Anterior cingulate cortex (tissue), 58 donors: ENCODE measurements at regions not wholly inside any gene's neighbourhood (a gene's known extent, or its start where the extent isn't known, plus 50 kb on each side); places are given as distances from the start of the nearest gene placed in this dataset.
"Not testable (repeated sequence)": the region's sequence is repeated elsewhere in the genome, so short reads cannot be mapped to it uniquely, and the experiment has no call there.

Experiments
- DNase-seq, 58 donors: peaks; one replicate each; lab custom pipeline; 2025; lab: John Stamatoyannopoulos, UW

DNA sequence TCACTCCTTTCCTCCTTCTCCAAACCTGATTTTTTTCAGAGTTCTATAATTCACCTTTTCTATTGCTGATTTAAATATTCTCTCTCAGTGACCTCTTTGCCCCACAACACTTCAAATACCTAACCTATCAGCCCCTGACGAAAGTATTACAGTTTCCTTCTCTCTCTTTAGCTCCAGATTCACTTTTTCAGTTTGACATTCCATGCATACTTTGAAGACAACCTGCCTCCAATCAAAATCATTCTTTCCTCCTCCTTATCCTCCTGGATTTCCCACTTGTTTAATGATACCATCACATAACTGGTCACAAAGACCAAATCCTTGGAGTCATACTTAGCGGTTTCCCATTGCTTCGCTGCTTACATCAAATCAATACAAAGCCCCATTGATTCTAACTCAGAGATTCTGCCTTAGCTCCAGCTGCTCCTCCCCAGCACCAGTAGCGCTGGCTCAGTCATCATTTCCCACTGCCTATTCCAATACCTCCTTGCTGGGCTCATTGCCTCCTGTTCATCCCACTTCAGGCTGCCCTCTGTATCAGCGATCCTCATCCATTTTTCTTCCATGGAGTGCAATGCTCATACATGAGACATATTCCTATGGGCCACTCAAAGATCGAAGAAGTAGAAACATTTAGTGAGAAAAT, 240.1 kb downstream of the ZNF92 start:
- peak in 1 of 58 donors; percentile 0 for DNase-seq

DNA sequence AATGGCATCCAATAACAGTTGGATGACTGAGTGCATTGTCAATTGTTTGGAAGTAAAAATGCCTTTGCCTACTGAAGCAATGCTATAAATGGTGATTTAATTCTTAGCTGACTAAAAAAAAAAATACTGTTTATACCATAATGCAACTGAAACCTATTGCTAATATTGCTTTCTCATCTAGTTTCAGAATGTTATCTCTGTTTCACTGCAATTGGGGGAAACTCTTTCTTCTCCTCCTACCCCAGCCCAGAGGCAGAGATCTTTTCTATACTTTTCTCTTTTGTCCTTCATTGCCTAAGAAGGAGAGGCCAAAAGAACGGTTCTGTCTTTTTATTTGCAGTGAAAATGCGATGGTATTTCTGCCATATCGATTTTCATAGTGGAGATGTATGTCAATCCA, 242.5 kb downstream of the ZNF92 start:
- not testable (repeated sequence) for DNase-seq

DNA sequence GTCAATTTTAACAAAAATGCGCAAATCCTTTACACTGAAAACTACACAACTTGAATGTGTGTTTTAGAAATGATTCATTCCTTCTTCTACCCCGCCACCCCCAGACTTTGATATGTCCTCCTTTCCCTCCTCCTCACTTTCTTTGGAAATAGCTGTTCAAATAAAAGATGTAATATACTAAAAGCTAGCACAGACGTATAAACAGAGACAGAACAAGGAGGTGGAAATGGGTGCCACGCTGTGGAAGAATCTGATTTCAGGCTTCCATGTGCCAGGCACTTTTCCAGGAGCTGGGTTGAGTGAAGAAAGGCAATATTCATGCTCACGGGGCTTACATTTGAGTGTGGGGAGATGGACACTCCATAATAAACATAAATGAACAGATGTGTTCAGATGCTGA, 246.6 kb downstream of the ZNF92 start:
- not testable (repeated sequence) for DNase-seq

DNA sequence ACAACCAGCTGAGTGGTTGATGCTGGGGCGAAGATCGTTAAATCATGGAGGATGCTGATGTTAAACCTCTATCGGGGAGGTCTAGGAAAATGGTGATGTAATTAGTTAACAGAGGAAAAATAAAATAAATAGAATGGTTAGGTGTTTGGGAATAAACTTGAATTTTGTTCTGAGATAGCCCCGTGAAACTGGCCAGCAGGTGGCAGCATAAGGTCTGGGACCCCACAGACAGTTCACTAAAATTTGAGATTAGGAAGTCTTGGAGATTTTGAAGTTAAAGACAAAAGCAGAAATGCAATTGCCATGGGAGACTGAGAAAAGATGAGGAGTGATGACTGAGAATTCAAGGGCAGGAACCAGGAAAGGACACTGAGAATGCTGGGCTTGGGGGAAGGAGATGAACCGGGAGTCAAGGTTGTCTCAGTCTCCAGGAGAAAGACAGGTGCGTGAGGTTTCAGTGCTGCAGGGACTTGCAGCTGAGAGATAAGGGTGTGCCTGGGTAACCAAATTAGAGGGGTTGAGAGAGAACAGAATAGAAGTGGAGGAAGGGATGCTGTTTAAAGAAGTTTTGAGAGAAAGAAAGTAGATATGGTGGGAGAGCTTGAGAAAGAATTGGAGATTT, 248.0 kb downstream of the ZNF92 start:
- peak in 18 of 58 donors; percentile 0 to 57 (median 4) for DNase-seq

DNA sequence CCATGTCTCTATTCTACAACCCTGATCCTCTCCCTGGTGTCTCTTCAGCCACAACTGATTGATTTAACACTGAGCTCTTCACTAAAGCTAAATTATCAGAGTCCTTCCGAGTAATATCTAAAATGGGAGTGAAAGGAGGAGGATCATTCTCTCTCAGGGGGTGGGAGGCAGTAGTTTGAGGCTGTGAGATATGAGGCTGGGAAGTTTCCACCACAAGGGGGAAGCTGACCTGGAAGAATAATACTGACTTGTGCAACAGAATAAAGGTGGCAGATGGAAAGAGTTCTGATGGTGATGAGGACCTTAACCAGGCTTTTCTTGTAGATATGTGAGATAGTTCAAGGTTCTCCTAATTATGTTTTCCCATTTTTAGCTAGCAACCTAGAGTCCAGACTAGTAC, 241.6 kb upstream of the VKORC1L1 start:
- DNase-seq, result not testable (repeated sequence)

DNA sequence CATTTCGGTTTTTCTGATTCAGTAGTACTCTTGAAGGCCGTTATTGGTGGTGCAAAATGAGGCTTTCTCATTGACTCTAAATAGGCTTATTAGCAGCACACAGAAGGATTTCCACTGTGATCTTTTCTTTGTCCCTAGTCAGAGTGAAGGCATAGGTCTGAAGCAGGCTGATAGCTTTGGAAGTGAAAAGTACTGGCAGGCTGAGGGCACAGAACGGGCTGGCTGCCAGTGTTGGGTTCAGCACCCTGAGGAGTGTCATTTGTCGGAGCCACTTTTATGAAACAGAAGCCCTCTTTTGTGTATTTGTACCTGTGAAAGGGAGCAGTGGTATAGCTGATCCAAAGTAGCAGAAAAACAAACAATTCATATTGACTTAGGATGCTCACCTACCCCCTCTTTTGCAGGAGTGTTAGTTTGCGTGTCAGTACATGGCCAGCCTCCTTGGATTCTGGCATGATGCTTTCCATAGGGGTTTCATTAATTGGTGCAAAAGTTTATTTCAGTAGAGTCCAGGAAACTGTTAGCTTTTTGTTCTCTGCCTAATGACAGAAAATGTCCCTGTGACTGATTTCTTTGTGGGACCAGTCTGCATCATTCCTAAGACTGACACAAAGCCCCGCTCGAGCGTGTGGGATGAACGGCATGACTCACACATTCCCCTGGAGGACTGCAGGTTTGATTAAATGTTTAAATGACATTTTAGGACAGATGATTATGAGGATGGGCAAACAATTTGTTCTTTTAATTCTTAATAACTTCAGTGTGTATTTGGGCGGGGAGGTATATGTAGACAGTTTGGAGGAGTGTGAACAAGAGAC, 239.1 kb upstream of the VKORC1L1 start:
- not testable (repeated sequence) for DNase-seq

DNA sequence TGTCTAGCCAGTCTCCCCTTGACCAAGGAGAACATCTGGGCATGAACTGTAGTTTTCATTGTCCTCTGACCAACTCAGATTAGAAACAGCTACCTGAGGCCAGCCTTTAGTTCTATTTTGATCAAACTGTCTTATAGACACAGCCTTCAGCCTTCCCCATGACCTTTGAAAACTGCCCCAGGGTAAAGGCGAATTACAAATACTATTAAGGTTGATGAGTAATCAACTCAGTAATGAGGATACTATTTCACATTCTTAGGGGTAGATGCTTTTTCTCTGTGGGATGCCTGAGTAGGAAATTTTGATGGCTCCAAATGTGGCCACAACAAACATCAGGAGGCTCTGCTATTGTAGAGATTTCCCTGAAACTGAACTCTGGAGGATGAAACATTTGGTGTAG, 234.0 kb upstream of the VKORC1L1 start:
- DNase-seq, result not testable (repeated sequence)

DNA sequence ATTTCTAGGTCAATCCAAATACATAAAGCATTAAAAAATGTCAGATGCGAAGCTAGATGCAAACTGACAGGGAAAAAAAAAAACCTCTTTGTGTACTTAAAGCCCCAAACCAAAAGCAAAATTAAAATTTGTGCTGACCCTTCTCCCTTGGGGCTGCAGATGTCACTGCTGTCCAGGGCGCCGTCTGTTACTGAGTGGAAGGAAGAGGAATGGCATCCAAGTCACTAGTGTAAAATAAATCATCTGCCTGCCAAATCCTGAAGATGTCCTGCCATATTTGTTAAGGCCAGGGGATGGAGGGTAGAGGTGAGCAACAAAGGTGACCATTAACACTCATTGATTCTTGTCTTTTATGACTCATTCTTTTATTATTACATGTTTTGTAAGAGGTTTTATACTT, 233.2 kb upstream of the VKORC1L1 start:
- DNase-seq, result not testable (repeated sequence)

DNA sequence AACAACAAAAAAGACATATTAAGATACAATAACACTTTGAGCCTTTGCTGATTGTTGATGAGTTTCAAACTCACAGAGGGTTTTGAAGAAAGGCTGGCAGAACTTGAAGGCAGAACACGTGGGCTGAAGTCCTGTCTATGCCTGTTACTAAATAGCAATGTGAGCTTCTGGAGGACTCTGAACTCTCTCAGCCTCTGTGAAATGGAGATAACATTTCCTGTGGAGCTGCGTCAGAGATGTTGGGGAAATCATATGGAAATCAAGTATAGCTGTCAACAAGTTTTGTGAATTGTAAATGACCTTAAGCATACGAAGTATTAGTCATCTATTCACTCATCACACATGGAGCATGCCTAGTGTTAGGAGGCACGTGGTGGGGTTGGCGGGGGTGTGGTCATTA, 229.4 kb upstream of the VKORC1L1 start:
- DNase-seq, result not testable (repeated sequence)

DNA sequence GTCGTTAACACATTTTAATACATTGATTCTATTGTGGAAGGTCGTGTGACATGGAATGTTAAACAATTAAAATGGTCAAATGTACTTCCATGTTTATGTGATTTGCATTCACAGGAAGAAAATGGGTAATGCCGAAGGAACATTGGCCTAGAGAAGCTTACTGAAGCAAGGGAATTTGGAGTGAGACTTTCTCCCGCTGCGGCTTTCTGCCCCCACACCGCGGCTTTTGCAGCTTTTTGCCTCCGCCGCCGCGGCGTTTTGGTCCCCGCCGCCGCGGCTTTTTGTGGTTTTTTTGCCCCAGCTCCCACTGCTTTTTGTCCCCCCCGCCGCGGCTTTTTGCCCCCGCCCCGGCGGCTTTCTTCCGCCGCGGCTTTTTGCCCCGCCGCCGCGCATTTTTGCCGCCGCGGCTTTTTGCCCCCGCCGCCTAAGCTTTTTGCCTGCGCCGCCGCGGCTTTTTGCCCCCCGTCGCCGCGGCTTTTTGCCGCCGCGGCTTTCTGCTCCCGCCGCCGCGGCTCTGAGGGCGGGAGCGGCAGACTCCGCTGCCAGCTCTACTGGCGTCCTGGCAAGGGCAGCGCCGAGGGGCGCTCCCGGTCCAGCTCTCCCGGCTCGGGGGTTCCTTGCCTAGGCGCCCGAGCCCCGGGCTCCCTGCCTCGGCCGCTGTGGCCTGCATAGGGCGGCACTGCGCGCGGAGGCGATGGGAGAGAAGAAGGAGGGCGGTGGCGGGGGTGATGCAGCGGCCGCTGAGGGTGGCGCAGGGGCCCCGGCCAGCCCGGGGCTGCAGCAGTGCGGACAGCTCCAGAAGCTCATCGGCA, 225.5 kb upstream of the VKORC1L1 start:
- not testable (repeated sequence) for DNase-seq

DNA sequence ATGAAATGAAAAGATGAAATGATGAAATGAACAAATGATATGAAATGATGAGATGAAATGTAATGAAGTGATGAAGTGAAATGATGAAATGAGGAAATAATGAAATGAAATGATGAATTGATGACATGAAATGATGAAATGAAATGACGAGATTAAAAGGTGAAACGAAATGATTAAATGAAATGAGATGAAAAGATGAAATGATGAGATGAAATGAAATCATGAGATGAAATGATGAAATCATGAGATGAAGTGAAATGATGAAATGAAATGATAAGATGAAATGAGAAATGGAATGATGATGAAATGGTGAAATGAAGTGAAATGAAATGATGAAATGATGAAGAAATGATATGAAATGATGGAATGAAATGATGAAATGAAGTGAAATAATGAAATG, 221.7 kb upstream of the VKORC1L1 start:
- DNase-seq, result not testable (repeated sequence)

DNA sequence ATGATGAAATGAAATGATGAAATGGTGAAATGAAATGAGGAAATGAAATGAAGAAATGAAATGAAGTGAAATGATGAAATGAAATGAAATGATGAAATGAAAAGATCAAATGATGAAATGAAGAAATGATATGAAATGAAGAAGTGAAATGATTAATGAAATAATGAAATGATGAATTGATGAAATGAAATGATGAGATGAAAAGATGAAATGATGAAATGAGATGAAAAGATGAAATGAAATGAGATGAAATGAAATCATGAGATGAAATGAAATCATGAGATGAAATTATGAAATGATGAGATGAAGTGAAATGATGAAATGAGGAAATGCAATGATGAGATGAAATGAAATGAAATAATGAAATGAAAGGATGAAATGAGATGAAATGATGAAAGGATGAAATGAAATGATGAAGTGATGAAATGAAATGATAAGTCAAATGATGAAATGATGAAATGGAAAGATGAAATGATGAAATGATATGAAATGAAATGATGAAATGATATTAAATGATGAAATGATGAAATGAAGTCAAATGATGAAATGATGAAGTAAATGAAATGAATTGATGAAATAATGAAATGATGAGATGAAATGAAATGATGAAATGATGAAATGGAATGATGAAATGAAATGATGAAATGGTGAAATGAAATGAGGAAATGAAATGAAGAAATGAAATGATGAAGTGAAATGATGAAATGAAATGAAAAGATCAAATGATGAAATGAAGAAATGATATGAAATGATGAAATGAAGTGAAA, 220.9 kb upstream of the VKORC1L1 start:
- not testable (repeated sequence) for DNase-seq

DNA sequence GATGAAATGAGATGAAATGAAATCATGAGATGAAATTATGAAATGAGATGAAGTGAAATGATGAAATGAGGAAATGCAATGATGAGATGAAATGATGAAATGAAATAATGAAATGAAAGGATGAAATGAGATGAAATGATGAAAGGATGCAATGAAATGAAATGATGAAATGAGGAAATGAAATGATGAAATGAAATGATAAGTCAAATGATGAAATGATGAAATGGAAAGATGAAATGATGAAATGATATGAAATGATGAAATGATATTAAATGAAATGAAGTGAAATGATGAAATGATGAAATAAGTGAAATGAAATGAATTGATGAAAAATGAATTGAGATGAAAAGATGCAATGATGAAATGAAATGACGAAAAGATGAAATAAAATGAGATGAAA, 220.2 kb upstream of the VKORC1L1 start:
- not testable (repeated sequence) for DNase-seq

DNA sequence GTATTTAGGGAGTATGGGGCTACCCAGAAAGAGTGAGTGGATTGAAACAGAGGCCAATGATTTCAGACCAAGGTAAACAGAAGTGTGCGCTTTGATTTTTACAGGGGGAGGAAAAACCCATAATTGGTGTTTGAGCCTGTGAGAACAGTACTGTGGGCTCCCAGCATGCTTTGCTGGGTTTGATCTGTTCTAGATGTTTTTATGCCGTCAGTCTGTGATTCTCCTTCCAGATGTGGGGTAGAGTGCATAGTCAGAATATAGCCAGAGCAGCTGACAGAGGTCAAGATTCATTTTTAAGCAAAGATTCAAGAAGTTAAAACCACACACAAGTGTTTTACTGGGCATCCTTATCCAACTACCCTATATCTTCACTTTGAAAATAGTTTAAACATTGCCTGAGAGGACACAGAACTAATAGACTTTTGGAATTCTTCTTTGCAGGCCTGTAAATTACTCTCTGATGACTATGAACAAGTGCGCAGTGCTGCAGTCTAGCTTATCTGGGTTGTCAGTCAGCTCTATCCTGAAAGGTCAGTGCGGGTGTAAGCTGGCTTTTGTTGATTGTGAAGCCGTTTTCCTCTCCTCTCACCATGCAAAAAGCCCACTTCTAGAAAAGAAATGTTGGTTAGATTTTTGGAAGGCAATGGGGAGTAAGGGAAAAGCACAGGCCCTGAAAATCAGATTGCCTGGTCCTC, 216.2 kb upstream of the VKORC1L1 start:
- not testable (repeated sequence) for DNase-seq

DNA sequence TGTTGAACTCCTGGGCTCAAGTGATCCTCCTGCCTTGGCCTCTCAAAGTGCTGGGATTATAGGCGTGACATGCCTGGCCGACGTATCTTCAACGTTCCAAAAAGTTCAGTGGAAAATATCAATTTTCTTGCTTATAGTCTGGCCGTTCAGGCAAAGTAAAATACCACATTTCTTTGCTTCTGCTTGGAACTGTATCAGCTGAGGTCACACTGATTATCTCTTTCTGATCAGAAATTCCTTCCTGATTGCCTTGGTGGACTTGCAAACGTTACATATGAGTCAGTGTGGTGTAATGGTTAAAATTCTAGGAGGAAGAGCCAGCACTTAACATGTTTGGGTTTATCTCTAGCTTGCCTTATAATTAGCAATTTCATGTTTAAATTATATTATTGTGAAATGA, 189.5 kb upstream of the VKORC1L1 start:
- not testable (repeated sequence) for DNase-seq

DNA sequence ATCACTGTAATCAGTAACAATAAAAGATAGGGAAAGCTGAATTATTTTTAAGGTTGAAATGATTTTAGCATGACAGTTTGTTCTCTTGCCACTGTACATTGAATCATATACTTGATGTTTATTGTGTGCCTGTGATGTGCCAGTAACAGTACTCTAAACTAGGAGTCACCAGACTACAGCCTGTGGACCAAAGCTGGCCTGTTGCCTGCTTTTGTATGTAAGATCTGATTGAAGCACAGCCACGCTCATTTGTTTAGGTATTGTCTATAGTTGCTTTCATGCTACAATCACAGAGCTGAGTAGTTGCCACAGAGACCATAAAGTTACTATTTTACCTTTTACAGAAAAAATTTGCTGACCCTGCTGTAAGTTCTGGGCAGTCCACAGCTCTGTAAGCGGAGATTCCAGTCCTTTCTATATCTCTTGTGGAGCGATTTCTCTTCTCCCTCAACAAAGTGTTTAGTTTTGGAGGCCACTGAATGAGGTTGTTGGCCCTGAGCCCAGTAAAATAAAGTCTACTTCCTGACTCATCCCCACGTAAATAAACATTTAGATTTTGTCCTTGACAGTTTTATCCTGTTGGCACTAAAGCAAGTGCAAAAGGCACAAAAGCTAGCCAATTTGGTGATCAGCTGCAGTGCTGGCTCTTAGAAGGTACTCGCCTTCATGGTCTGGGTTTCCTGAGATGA, 173.7 kb upstream of the VKORC1L1 start:
- DNase-seq, result not testable (repeated sequence)

DNA sequence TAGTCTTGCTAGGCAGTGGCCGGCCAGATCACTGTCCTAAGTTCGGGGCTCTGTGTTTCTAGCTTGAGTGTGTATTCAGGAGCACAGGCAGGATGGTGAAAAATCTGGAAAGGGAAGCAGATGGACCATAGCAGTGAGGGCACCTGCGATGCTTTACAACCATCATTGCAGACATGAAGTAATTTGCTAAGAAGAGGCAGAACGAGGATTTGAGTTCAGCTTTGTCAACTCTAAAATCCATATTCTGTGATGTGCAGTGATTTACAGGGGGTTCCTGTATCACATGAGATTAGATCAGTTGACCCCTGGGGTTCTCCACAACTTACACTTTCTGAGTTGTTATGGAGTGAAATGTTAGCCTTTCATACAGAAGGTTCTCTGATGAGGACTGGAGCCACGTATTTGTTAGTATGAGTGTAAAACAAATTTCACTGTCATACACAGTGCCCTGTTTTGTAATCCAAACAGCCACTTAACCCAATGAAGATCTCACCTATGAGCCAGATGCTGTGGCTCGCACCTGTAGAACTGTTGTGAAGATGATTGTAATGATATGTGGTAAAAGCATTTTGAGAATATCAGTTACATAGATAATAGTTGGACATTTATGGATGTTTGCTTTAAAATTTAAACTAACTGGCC, 173.0 kb upstream of the VKORC1L1 start:
- DNase-seq, result not testable (repeated sequence)
